ENCODE measurements at regions not wholly inside any gene's neighbourhood (a gene's known extent, or its start where the extent isn't known, plus 50 kb on each side); places are given as distances from the start of the nearest gene placed in this dataset.

- Histone ChIP-seq H3K27me3 (replicated peaks; ENCODE audit: control insufficient read depth, insufficient read depth, low read length, poor library complexity, severe bottlenecking) (no peaks in the 10 kb centered on the region), H3K4me1 (ENCODE audit: control insufficient read depth, insufficient read depth, low read length, poor library complexity, severe bottlenecking) (no peaks in the 10 kb centered on the region), H3K9me3 (ENCODE audit: control insufficient read depth, low read length) (no peaks in the 10 kb centered on the region), H3K4me3 (ENCODE audit: insufficient read depth, low read depth, low read length, poor library complexity, severe bottlenecking) (no peak overlapping the region), H3K36me3 (ENCODE audit: control insufficient read depth, insufficient read depth, low read length) (no peaks in the 10 kb centered on the region), H3K27ac (ENCODE audit: insufficient read depth, low read length, poor library complexity, severe bottlenecking) (no peak overlapping the region)
- no peak for DNase-seq
Measured at GRCh38 chrX:45840411-45840950, 639.8 kb upstream of the DIPK2B start.

DNA sequence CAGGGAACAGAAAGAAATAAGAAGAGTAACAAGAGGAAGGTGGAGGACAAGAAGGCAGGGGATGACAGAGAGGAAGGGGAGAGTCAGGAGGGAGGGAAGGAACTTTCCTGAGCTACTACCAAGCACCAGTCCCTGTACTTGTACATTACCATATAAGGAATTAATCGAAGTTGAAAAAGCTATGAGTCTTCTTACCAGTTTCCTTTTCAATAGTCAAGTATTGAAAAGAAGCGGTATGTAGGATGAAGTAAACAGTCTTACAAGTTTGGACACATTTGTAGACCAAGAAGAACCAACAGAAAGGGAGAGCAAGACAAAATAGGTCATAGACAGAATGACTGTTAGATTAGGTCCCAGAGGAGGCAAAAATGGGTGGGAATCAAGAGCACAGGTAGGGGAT, 629.7 kb upstream of the DIPK2B start:
- DNase-seq = no peak
- Histone ChIP-seq H3K9me3 (ENCODE audit: control insufficient read depth, low read length) (no peaks in the 10 kb centered on the region), H3K27ac (ENCODE audit: insufficient read depth, low read length, poor library complexity, severe bottlenecking) (no peak overlapping the region), H3K4me3 (ENCODE audit: insufficient read depth, low read depth, low read length, poor library complexity, severe bottlenecking) (no peak overlapping the region), H3K4me1 (ENCODE audit: control insufficient read depth, insufficient read depth, low read length, poor library complexity, severe bottlenecking) (no peaks in the 10 kb centered on the region), H3K36me3 (ENCODE audit: control insufficient read depth, insufficient read depth, low read length) (no peaks in the 10 kb centered on the region), H3K27me3 (replicated peaks; ENCODE audit: control insufficient read depth, insufficient read depth, low read length, poor library complexity, severe bottlenecking) (no peaks in the 10 kb centered on the region)

DNA sequence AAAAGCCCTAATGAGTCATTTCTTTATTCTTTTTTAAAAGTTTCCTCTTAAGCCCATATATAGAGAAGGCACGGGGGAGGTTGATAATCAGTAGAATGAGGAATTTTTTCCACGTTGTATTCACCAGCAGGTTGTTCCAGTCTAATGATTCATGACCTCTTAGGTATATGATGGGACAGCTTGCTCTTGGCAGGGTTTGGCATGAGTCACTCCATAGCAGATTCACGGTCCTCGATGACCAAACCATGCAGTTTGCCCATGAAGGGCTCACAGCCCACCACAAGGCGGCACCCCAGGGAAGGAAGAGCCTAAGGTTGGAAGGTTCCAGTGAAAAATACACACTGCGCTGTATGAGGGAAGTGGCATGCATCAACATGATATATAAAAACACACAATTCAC, 623.8 kb upstream of the DIPK2B start:
- H3K4me1 ChIP-seq (ENCODE audit: control insufficient read depth, insufficient read depth, low read length, poor library complexity, severe bottlenecking) = no peaks in the 10 kb centered on the region
- H3K27ac ChIP-seq (ENCODE audit: insufficient read depth, low read length, poor library complexity, severe bottlenecking) = no peak overlapping the region
- no peaks in the 10 kb centered on the region for H3K36me3 ChIP-seq (ENCODE audit: control insufficient read depth, insufficient read depth, low read length)
- H3K9me3 ChIP-seq (ENCODE audit: control insufficient read depth, low read length) = no peaks in the 10 kb centered on the region
- no peak overlapping the region for H3K4me3 ChIP-seq (ENCODE audit: insufficient read depth, low read depth, low read length, poor library complexity, severe bottlenecking)
- DNase-seq = peak in 1 of 3 donors; percentile 6
- H3K27me3 ChIP-seq (replicated peaks; ENCODE audit: control insufficient read depth, insufficient read depth, low read length, poor library complexity, severe bottlenecking) = no peaks in the 10 kb centered on the region

- no peak overlapping the region for H3K4me3 ChIP-seq (ENCODE audit: insufficient read depth, low read depth, low read length, poor library complexity, severe bottlenecking)
- no peaks in the 10 kb centered on the region for H3K36me3 ChIP-seq (ENCODE audit: control insufficient read depth, insufficient read depth, low read length)
- no peak for DNase-seq
- H3K4me1 ChIP-seq (ENCODE audit: control insufficient read depth, insufficient read depth, low read length, poor library complexity, severe bottlenecking) = no peaks in the 10 kb centered on the region
- H3K9me3 ChIP-seq (ENCODE audit: control insufficient read depth, low read length) = no peaks in the 10 kb centered on the region
- H3K27me3 ChIP-seq (replicated peaks; ENCODE audit: control insufficient read depth, insufficient read depth, low read length, poor library complexity, severe bottlenecking) = no peaks in the 10 kb centered on the region
- H3K27ac ChIP-seq (ENCODE audit: insufficient read depth, low read length, poor library complexity, severe bottlenecking) = no peak overlapping the region
Measured at GRCh38 chrX:45823536-45823935, 622.9 kb upstream of the DIPK2B start.

- no peaks in the 10 kb centered on the region for H3K4me1 ChIP-seq (ENCODE audit: control insufficient read depth, insufficient read depth, low read length, poor library complexity, severe bottlenecking)
- no peaks in the 10 kb centered on the region for H3K27me3 ChIP-seq (replicated peaks; ENCODE audit: control insufficient read depth, insufficient read depth, low read length, poor library complexity, severe bottlenecking)
- no peaks in the 10 kb centered on the region for H3K36me3 ChIP-seq (ENCODE audit: control insufficient read depth, insufficient read depth, low read length)
- no peak overlapping the region for H3K27ac ChIP-seq (ENCODE audit: insufficient read depth, low read length, poor library complexity, severe bottlenecking)
- no peaks in the 10 kb centered on the region for H3K9me3 ChIP-seq (ENCODE audit: control insufficient read depth, low read length)
- no peak for DNase-seq
- no peak overlapping the region for H3K4me3 ChIP-seq (ENCODE audit: insufficient read depth, low read depth, low read length, poor library complexity, severe bottlenecking)
Measured at GRCh38 chrX:45822124-45822523, 621.4 kb upstream of the DIPK2B start.

DNA sequence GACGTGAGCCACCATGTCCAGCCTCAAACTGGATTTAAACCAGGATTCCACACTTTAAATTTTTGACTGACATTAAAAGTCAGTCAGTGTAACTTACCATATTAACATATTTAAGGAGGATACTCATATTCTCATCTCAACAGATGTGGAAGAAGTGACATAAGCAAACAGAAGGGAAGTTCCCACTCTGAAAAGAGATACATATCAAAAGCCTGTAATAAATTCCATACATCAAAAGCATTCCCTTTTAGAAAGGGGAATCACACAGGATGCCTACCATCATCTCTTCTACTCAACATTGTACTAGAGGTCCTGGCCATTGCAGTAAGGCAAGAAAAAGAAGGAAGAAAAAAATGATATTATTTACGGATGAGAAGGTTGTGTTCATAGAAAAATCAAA, 618.2 kb upstream of the DIPK2B start:
- no peak for DNase-seq
- Histone ChIP-seq H3K4me3 (ENCODE audit: insufficient read depth, low read depth, low read length, poor library complexity, severe bottlenecking) (no peak overlapping the region), H3K27ac (ENCODE audit: insufficient read depth, low read length, poor library complexity, severe bottlenecking) (no peak overlapping the region), H3K36me3 (ENCODE audit: control insufficient read depth, insufficient read depth, low read length) (no peaks in the 10 kb centered on the region), H3K4me1 (ENCODE audit: control insufficient read depth, insufficient read depth, low read length, poor library complexity, severe bottlenecking) (no peaks in the 10 kb centered on the region), H3K27me3 (replicated peaks; ENCODE audit: control insufficient read depth, insufficient read depth, low read length, poor library complexity, severe bottlenecking) (no peaks in the 10 kb centered on the region), H3K9me3 (ENCODE audit: control insufficient read depth, low read length) (no peaks in the 10 kb centered on the region)

DNA sequence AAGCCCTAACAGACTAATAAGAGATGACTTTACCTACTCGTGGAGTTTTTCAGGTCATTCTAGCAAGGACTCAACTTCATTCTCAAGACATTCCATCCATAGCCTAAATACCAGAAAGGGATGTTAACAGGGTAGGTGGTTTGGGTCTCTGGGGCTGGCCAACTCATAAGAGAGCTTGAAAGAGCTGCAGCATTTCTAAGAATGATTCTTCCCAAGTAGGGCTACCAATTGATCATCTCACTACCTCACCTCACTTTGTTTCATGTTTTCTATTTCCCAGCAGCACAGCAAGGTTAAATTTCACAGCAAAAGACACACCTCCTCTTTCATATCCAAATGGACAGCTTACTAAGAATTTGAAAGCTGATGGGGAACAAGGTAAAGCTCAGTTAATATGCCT, 614.8 kb upstream of the DIPK2B start:
- no peak for DNase-seq
- Histone ChIP-seq H3K9me3 (ENCODE audit: control insufficient read depth, low read length) (no peaks in the 10 kb centered on the region), H3K36me3 (ENCODE audit: control insufficient read depth, insufficient read depth, low read length) (no peaks in the 10 kb centered on the region), H3K4me1 (ENCODE audit: control insufficient read depth, insufficient read depth, low read length, poor library complexity, severe bottlenecking) (no peaks in the 10 kb centered on the region), H3K4me3 (ENCODE audit: insufficient read depth, low read depth, low read length, poor library complexity, severe bottlenecking) (no peak overlapping the region), H3K27me3 (replicated peaks; ENCODE audit: control insufficient read depth, insufficient read depth, low read length, poor library complexity, severe bottlenecking) (no peaks in the 10 kb centered on the region), H3K27ac (ENCODE audit: insufficient read depth, low read length, poor library complexity, severe bottlenecking) (no peak overlapping the region)

DNA sequence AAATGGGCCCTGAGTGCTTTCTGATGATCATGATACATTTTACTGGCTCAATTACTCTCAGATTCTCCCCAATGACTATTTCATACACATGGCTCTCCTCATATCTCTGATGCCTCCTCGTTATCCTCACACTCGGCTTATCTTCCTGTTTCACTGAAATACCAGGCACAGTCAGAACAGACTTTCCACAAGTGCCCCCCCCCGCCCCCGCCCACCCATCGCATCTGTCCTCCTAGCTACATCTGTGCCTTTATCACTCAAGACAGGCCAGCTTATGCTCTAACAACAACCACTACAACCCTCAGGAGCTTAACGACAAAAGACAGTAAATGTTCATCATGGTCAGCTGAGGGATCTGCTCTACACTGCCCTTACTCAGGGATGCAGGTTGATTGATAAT, 610.6 kb upstream of the DIPK2B start:
- Histone ChIP-seq H3K4me1 (ENCODE audit: control insufficient read depth, insufficient read depth, low read length, poor library complexity, severe bottlenecking) (peaks cover 6% of the 10 kb centered on the region), H3K27ac (ENCODE audit: insufficient read depth, low read length, poor library complexity, severe bottlenecking) (no peak overlapping the region), H3K27me3 (replicated peaks; ENCODE audit: control insufficient read depth, insufficient read depth, low read length, poor library complexity, severe bottlenecking) (no peaks in the 10 kb centered on the region)

DNA sequence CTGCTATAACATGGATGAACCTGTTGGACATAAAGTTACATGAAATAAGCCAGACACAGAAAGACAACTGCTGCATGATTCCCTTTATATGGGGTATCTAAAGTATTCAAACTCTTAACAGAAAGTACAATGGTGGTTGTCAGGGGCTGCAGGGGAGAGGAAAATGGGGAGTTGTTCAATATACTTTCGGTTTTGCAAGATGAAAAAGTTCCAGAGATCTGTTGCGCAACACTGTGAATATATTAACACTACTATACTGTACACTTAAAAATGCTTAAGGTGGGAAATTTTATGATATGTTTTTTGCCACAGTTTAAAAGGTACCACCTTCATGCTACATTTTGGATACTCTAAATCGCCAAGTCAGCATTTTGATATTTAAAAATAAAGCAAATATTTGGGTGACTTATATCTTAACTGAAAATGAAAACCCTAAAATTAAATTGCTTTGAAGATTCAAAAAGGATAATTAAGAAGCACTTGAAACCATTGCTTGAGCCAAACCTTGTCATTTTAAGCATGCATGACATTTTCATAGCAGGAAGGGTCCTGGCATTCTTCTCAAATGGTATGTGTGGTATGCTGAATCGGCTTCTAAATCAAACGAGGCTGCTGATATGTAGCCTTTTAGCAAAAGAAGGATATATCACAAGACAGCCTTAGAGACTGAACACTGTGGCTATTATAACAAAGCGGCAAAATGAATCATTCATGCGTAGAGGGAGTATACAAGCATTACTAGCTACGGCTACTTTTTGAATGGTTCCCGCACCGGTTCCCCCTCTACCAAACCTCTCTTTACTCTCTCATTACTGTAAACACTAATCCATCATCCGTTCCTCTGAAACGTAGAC, 607.1 kb upstream of the DIPK2B start:
- Histone ChIP-seq H3K4me1 (ENCODE audit: control insufficient read depth, insufficient read depth, low read length, poor library complexity, severe bottlenecking) (peaks cover 14% of the 10 kb centered on the region), H3K4me3 (ENCODE audit: insufficient read depth, low read depth, low read length, poor library complexity, severe bottlenecking) (peak overlapping the region; percentile 38), H3K27ac (ENCODE audit: insufficient read depth, low read length, poor library complexity, severe bottlenecking) (peak overlapping the region; percentile 77), H3K9me3 (ENCODE audit: control insufficient read depth, low read length) (no peaks in the 10 kb centered on the region), H3K36me3 (ENCODE audit: control insufficient read depth, insufficient read depth, low read length) (no peaks in the 10 kb centered on the region), H3K27me3 (replicated peaks; ENCODE audit: control insufficient read depth, insufficient read depth, low read length, poor library complexity, severe bottlenecking) (no peaks in the 10 kb centered on the region)
- DNase-seq = no peak

More for the DNA sequence above, 610.6 kb upstream of the DIPK2B start:
- no peak overlapping the region for H3K4me3 ChIP-seq (ENCODE audit: insufficient read depth, low read depth, low read length, poor library complexity, severe bottlenecking)
- DNase-seq = no peak
- H3K36me3 ChIP-seq (ENCODE audit: control insufficient read depth, insufficient read depth, low read length) = no peaks in the 10 kb centered on the region
- H3K9me3 ChIP-seq (ENCODE audit: control insufficient read depth, low read length) = no peaks in the 10 kb centered on the region

- DNase-seq = peak; percentile 17 to 41 (median 40)
- H3K27ac ChIP-seq (ENCODE audit: insufficient read depth, low read length, poor library complexity, severe bottlenecking) = peak overlapping the region; percentile 77
- no peaks in the 10 kb centered on the region for H3K36me3 ChIP-seq (ENCODE audit: control insufficient read depth, insufficient read depth, low read length)
- H3K9me3 ChIP-seq (ENCODE audit: control insufficient read depth, low read length) = no peaks in the 10 kb centered on the region
- H3K27me3 ChIP-seq (replicated peaks; ENCODE audit: control insufficient read depth, insufficient read depth, low read length, poor library complexity, severe bottlenecking) = no peaks in the 10 kb centered on the region
- peak overlapping the region; percentile 38 for H3K4me3 ChIP-seq (ENCODE audit: insufficient read depth, low read depth, low read length, poor library complexity, severe bottlenecking)
- peaks cover 14% of the 10 kb centered on the region for H3K4me1 ChIP-seq (ENCODE audit: control insufficient read depth, insufficient read depth, low read length, poor library complexity, severe bottlenecking)
Measured at GRCh38 chrX:45806410-45807121, 605.9 kb upstream of the DIPK2B start.

Data from effector memory CD4-positive, alpha-beta T cell (primary cell).